HL-60 (cell line): ENCODE measurements at regions not wholly inside any gene's neighbourhood (a gene's known extent, or its start where the extent isn't known, plus 50 kb on each side); places are given as distances from the start of the nearest gene placed in this dataset.

ENCODE experiments used
- CTCF ChIP-seq: IDR thresholded peaks from one replicate; pipeline ENCODE4 v1.5.1; 2011; ENCODE audit warnings: low read length, control low read depth, inconsistent platforms; ENCODE audit not compliant: insufficient read depth
- GABPA ChIP-seq: IDR thresholded peaks from 2 replicates; pipeline ENCODE4 v1.6.1; 2012; ENCODE audit warnings: low read depth
- POLR2AphosphoS5 ChIP-seq: IDR thresholded peaks from 2 replicates; pipeline ENCODE4 v1.6.1; 2012; ENCODE audit warnings: low read depth
- SPI1 ChIP-seq: IDR thresholded peaks from 2 replicates; pipeline ENCODE4 v1.6.1; 2012; ENCODE audit warnings: low read depth, mild to moderate bottlenecking, borderline replicate concordance

GRCh38 chr6:4610256-4610655 is 165.9 kb upstream of the CDYL start:
- TF ChIP-seq GABPA: no peak
- TF ChIP-seq CTCF: no peak
- no peak for TF ChIP-seq POLR2AphosphoS5
- no peak for TF ChIP-seq SPI1
